Activated T-cell treated with anti-CD3 and anti-CD28 coated beads, Interleukin-2, amount 50 U/mL, for 4 hours (primary cell): ENCODE measurements at regions not wholly inside any gene's neighbourhood (a gene's known extent, or its start where the extent isn't known, plus 50 kb on each side); places are given as distances from the start of the nearest gene placed in this dataset.

Source experiments
- ATAC-seq, 2 donors: fragments of 200-7000 bp; cut with Tn5 transposase; one replicate each; pipeline ENCODE4 v1.10.0; 2021
- DNase-seq: peaks from one replicate; pipeline ENCODE4 v3.0.0-alpha.2; 2020
- H3K27me3 Mint-ChIP-seq: one replicate; pipeline ENCODE4 v1.8.0; 2021; ENCODE audit warnings: low read depth, mixed read lengths
- H3K36me3 Mint-ChIP-seq: one replicate; pipeline ENCODE4 v1.8.0; 2022; ENCODE audit warnings: mixed read lengths; ENCODE audit not compliant: insufficient read depth
- H3K4me1 Mint-ChIP-seq: one replicate; pipeline ENCODE4 v1.8.0; 2021; ENCODE audit warnings: low read depth, mixed read lengths
- H3K4me3 Mint-ChIP-seq: one replicate; pipeline ENCODE4 v1.8.0; 2021; ENCODE audit warnings: mild to moderate bottlenecking, moderate library complexity, mixed read lengths
- H3K9me3 Mint-ChIP-seq: one replicate; pipeline ENCODE4 v1.8.0; 2021; ENCODE audit warnings: mixed read lengths

- no peak for DNase-seq
- ATAC-seq, result no peak
- Mint-ChIP-seq H3K4me3 (no peak overlapping the region), H3K27me3 (no peaks in the 10 kb centered on the region), H3K9me3 (peaks cover 11% of the 10 kb centered on the region), H3K36me3 (no peaks in the 10 kb centered on the region), H3K4me1 (no peaks in the 10 kb centered on the region)
These were observed 555.2 kb downstream of the ACTL7B start for GRCh38 chr9:108300306-108301287.

GRCh38 chr9:108297073-108297472 is 558.7 kb downstream of the ACTL7B start:
- H3K27me3 Mint-ChIP-seq, result no peaks in the 10 kb centered on the region
- DNase-seq (no peak), ATAC-seq (no peak)
- H3K4me3 Mint-ChIP-seq, result no peak overlapping the region
- H3K9me3 Mint-ChIP-seq, result peaks cover 3% of the 10 kb centered on the region
- no peaks in the 10 kb centered on the region for H3K36me3 Mint-ChIP-seq
- H3K4me1 Mint-ChIP-seq, result no peaks in the 10 kb centered on the region

- DNase-seq, result no peak
- no peak for ATAC-seq
- no peaks in the 10 kb centered on the region for H3K36me3 Mint-ChIP-seq
- no peaks in the 10 kb centered on the region for H3K27me3 Mint-ChIP-seq
- peaks cover 3% of the 10 kb centered on the region for H3K9me3 Mint-ChIP-seq
- no peak overlapping the region for H3K4me3 Mint-ChIP-seq
- no peaks in the 10 kb centered on the region for H3K4me1 Mint-ChIP-seq
These were observed 559.7 kb downstream of the ACTL7B start for GRCh38 chr9:108296056-108296455.

GRCh38 chr9:108291586-108291932 is 564.2 kb downstream of the ACTL7B start:
- DNase-seq (no peak), ATAC-seq (no peak)
- Mint-ChIP-seq H3K9me3 (peaks cover 4% of the 10 kb centered on the region), H3K27me3 (no peaks in the 10 kb centered on the region), H3K36me3 (no peaks in the 10 kb centered on the region), H3K4me3 (no peak overlapping the region), H3K4me1 (no peaks in the 10 kb centered on the region)

- Mint-ChIP-seq H3K4me3 (no peak overlapping the region), H3K36me3 (no peaks in the 10 kb centered on the region), H3K9me3 (peaks cover 4% of the 10 kb centered on the region), H3K27me3 (no peaks in the 10 kb centered on the region), H3K4me1 (no peaks in the 10 kb centered on the region)
- ATAC-seq (no peak), DNase-seq (no peak)
These were observed 564.8 kb downstream of the ACTL7B start for GRCh38 chr9:108290839-108291585.

GRCh38 chr9:108286638-108287206 is 569.1 kb downstream of the ACTL7B start:
- peaks cover 4% of the 10 kb centered on the region for H3K9me3 Mint-ChIP-seq
- no peak overlapping the region for H3K4me3 Mint-ChIP-seq
- no peaks in the 10 kb centered on the region for H3K36me3 Mint-ChIP-seq
- ATAC-seq (no peak), DNase-seq (no peak)
- no peaks in the 10 kb centered on the region for H3K4me1 Mint-ChIP-seq
- no peaks in the 10 kb centered on the region for H3K27me3 Mint-ChIP-seq

GRCh38 chr9:108283696-108284095 is 572.1 kb downstream of the ACTL7B start:
- ATAC-seq, result no peak
- no peaks in the 10 kb centered on the region for H3K4me1 Mint-ChIP-seq

GRCh38 chr9:108282872-108283271 is 572.9 kb downstream of the ACTL7B start:
- H3K9me3 Mint-ChIP-seq, result no peaks in the 10 kb centered on the region
- no peak for DNase-seq
- no peaks in the 10 kb centered on the region for H3K36me3 Mint-ChIP-seq
- H3K4me1 Mint-ChIP-seq, result no peaks in the 10 kb centered on the region
- no peaks in the 10 kb centered on the region for H3K27me3 Mint-ChIP-seq
- no peak for ATAC-seq
- H3K4me3 Mint-ChIP-seq, result no peak overlapping the region

More at GRCh38 chr9:108283696-108284095, 572.1 kb downstream of the ACTL7B start:
- Mint-ChIP-seq H3K9me3 (no peaks in the 10 kb centered on the region), H3K27me3 (no peaks in the 10 kb centered on the region), H3K36me3 (no peaks in the 10 kb centered on the region), H3K4me3 (no peak overlapping the region)
- no peak for DNase-seq

GRCh38 chr9:108281696-108282095 is 574.1 kb downstream of the ACTL7B start:
- no peaks in the 10 kb centered on the region for H3K4me1 Mint-ChIP-seq
- H3K9me3 Mint-ChIP-seq, result no peaks in the 10 kb centered on the region
- no peaks in the 10 kb centered on the region for H3K27me3 Mint-ChIP-seq
- no peaks in the 10 kb centered on the region for H3K36me3 Mint-ChIP-seq
- no peak for DNase-seq
- no peak for ATAC-seq
- no peak overlapping the region for H3K4me3 Mint-ChIP-seq

- ATAC-seq, result no peak
These were observed 577.4 kb downstream of the ACTL7B start for GRCh38 chr9:108278341-108278740.

GRCh38 chr9:108277216-108277615 is 578.6 kb downstream of the ACTL7B start:
- Mint-ChIP-seq H3K36me3 (no peaks in the 10 kb centered on the region), H3K9me3 (peaks cover 6% of the 10 kb centered on the region), H3K4me1 (no peaks in the 10 kb centered on the region), H3K4me3 (no peak overlapping the region), H3K27me3 (no peaks in the 10 kb centered on the region)
- DNase-seq, result no peak
- ATAC-seq, result no peak

More at GRCh38 chr9:108278341-108278740, 577.4 kb downstream of the ACTL7B start:
- no peaks in the 10 kb centered on the region for H3K36me3 Mint-ChIP-seq
- no peaks in the 10 kb centered on the region for H3K4me1 Mint-ChIP-seq
- no peak overlapping the region for H3K4me3 Mint-ChIP-seq
- H3K27me3 Mint-ChIP-seq, result no peaks in the 10 kb centered on the region
- peaks cover 6% of the 10 kb centered on the region for H3K9me3 Mint-ChIP-seq
- no peak for DNase-seq

GRCh38 chr9:108275906-108276305 is 579.9 kb downstream of the ACTL7B start:
- H3K4me1 Mint-ChIP-seq, result no peaks in the 10 kb centered on the region
- H3K36me3 Mint-ChIP-seq, result no peaks in the 10 kb centered on the region
- H3K4me3 Mint-ChIP-seq, result no peak overlapping the region
- no peaks in the 10 kb centered on the region for H3K27me3 Mint-ChIP-seq
- no peak for ATAC-seq
- peaks cover 6% of the 10 kb centered on the region for H3K9me3 Mint-ChIP-seq
- no peak for DNase-seq

- no peak overlapping the region for H3K4me3 Mint-ChIP-seq
- ATAC-seq (no peak), DNase-seq (no peak)
- no peaks in the 10 kb centered on the region for H3K4me1 Mint-ChIP-seq
- H3K36me3 Mint-ChIP-seq, result no peaks in the 10 kb centered on the region
- H3K27me3 Mint-ChIP-seq, result no peaks in the 10 kb centered on the region
- peaks cover 6% of the 10 kb centered on the region for H3K9me3 Mint-ChIP-seq
These were observed 580.8 kb downstream of the ACTL7B start for GRCh38 chr9:108274971-108275370.

GRCh38 chr9:108273988-108274387 is 581.8 kb downstream of the ACTL7B start:
- no peak for ATAC-seq
- Mint-ChIP-seq H3K4me1 (no peaks in the 10 kb centered on the region), H3K36me3 (no peaks in the 10 kb centered on the region), H3K9me3 (peaks cover 6% of the 10 kb centered on the region), H3K4me3 (no peak overlapping the region), H3K27me3 (no peaks in the 10 kb centered on the region)
- no peak for DNase-seq
